Amniotic epithelial cell (primary cell): ENCODE measurements at regions not wholly inside any gene's neighbourhood (a gene's known extent, or its start where the extent isn't known, plus 50 kb on each side); places are given as distances from the start of the nearest gene placed in this dataset.

Source experiments
- DNase-seq: peaks from one replicate; pipeline ENCODE4 v3.0.0-alpha.2; 2010; ENCODE audit warnings: low read depth

- no peak for DNase-seq
These were observed 87.4 kb upstream of the SLC14A2 start for GRCh38 chr18:45527891-45528290.

GRCh38 chr18:45528712-45529336 lies 86.5 kb upstream of the SLC14A2 start:
- no peak for DNase-seq

GRCh38 chr18:45538444-45538843 lies 76.8 kb upstream of the SLC14A2 start:
- no peak for DNase-seq

GRCh38 chr18:45539491-45539891 lies 75.8 kb upstream of the SLC14A2 start:
- no peak for DNase-seq

- no peak for DNase-seq
These were observed 75.2 kb upstream of the SLC14A2 start for GRCh38 chr18:45540125-45540524.

- no peak for DNase-seq
These were observed 73.9 kb upstream of the SLC14A2 start for GRCh38 chr18:45541421-45541820.

GRCh38 chr18:45542043-45542442 lies 73.2 kb upstream of the SLC14A2 start:
- DNase-seq = no peak

- no peak for DNase-seq
These were observed 67.4 kb upstream of the SLC14A2 start for GRCh38 chr18:45547910-45548309.

- no peak for DNase-seq
These were observed 66.7 kb upstream of the SLC14A2 start for GRCh38 chr18:45548614-45549013.

GRCh38 chr18:45549290-45549689 lies 66.0 kb upstream of the SLC14A2 start:
- no peak for DNase-seq

- no peak for DNase-seq
These were observed 64.0 kb upstream of the SLC14A2 start for GRCh38 chr18:45551142-45551815.

- DNase-seq = no peak
These were observed 61.4 kb upstream of the SLC14A2 start for GRCh38 chr18:45553723-45554388.

- no peak for DNase-seq
These were observed 60.9 kb upstream of the SLC14A2 start for GRCh38 chr18:45554389-45554737.

GRCh38 chr18:45556222-45556621 lies 59.1 kb upstream of the SLC14A2 start:
- DNase-seq = no peak

GRCh38 chr18:45557287-45557686 lies 58.0 kb upstream of the SLC14A2 start:
- no peak for DNase-seq

- no peak for DNase-seq
These were observed 57.5 kb upstream of the SLC14A2 start for GRCh38 chr18:45557779-45558178.

GRCh38 chr18:45559258-45559657 lies 56.0 kb upstream of the SLC14A2 start:
- DNase-seq = no peak

- DNase-seq = no peak
These were observed 54.4 kb upstream of the SLC14A2 start for GRCh38 chr18:45560870-45561269.

GRCh38 chr18:45562567-45563479 lies 52.5 kb upstream of the SLC14A2 start:
- no peak for DNase-seq

GRCh38 chr18:45565280-45565970 lies 49.9 kb upstream of the SLC14A2 start:
- DNase-seq = no peak
